GM18498 (cell line): ENCODE measurements at regions not wholly inside any gene's neighbourhood (a gene's known extent, or its start where the extent isn't known, plus 50 kb on each side); places are given as distances from the start of the nearest gene placed in this dataset.

ENCODE experiments used
- ATAC-seq: cut with Tn5 transposase; IDR thresholded peaks from one replicate; pipeline ENCODE4 v1.9.1; 2021; ENCODE audit warnings: mild to moderate bottlenecking, moderate library complexity; ENCODE audit not compliant: unreplicated experiment

GRCh38 chr17:74148901-74149596, 54.4 kb upstream of the RPL38 start:
- ATAC-seq: no peak

- no peak for ATAC-seq
These were observed 53.7 kb upstream of the RPL38 start for GRCh38 chr17:74149597-74150427.

- no peak for ATAC-seq
These were observed 53.0 kb upstream of the RPL38 start for GRCh38 chr17:74150428-74151025.

GRCh38 chr17:74151551-74152315, 51.7 kb upstream of the RPL38 start:
- ATAC-seq: no peak

- ATAC-seq: no peak
These were observed 50.7 kb upstream of the RPL38 start for GRCh38 chr17:74152591-74153455.

GRCh38 chr17:74153456-74153810, 50.0 kb upstream of the RPL38 start:
- no peak for ATAC-seq
